ENCODE measurements at regions not wholly inside any gene's neighbourhood (a gene's known extent, or its start where the extent isn't known, plus 50 kb on each side); places are given as distances from the start of the nearest gene placed in this dataset.
"Not testable (repeated sequence)": the region's sequence is repeated elsewhere in the genome, so short reads cannot be mapped to it uniquely, and the experiment has no call there.

GRCh38 chr21:35437941-35438340 lies 388.8 kb upstream of the RUNX1 start:
- no TSS peak for BruUV-seq (replicated peaks)
- Histone ChIP-seq H3K36me3 (ENCODE audit: control insufficient read depth in 2 of 2, extremely low read depth in 1 of 2, insufficient read depth in 2 of 2, low read length in 2 of 2) (no peaks in the 10 kb centered on the region), H2AFZ (ENCODE audit: low read depth, low read length) (no peak overlapping the region), H3K9ac (replicated peaks; ENCODE audit: extremely low read depth, insufficient read depth, low read length) (no peak overlapping the region), H3K4me3 (replicated peaks in 1 of 3; ENCODE audit: insufficient read depth in 1 of 3, low read depth in 1 of 3, low read length in 3 of 3) (no peak overlapping the region), H3K79me2 (ENCODE audit: control insufficient read depth, insufficient read depth, low read length) (no peaks in the 10 kb centered on the region), H4K20me1 (replicated peaks; ENCODE audit: control insufficient read depth, extremely low read depth, insufficient read depth, low read length) (no peaks in the 10 kb centered on the region), H3K9me3 (replicated peaks; ENCODE audit: control insufficient read depth, insufficient read depth, low read length) (no peaks in the 10 kb centered on the region), H3K4me1 (ENCODE audit: control insufficient read depth, extremely low read depth, insufficient read depth, low read length) (no peaks in the 10 kb centered on the region), H3K9me1 (replicated peaks; ENCODE audit: control insufficient read depth, extremely low read depth, insufficient read depth, low read length) (no peaks in the 10 kb centered on the region), H3K27ac (ENCODE audit: insufficient read depth, low read depth, low read length) (no peak overlapping the region), H3K4me2 (ENCODE audit: insufficient read depth, low read length) (no peak overlapping the region), H3K27me3 (ENCODE audit: control insufficient read depth in 2 of 2, insufficient read depth in 2 of 2, low read length in 2 of 2) (peaks cover 18 to 44% of the 10 kb centered on the region in 2 experiments)
- DNase-seq (ENCODE audit: low read depth, low spot score) = no peak
- POLR2A ChIA-PET = no interaction called here
- TF ChIP-seq MAX (IDR thresholded peaks at IDR 0.05; ENCODE audit: insufficient read depth, insufficient read length) = no peak
- TF ChIP-seq JUN (IDR thresholded peaks at IDR 0.05; ENCODE audit: borderline replicate concordance, insufficient read depth, insufficient read length, low read depth) = no peak
- TF ChIP-seq POLR2A (IDR thresholded peaks at IDR 0.05; ENCODE audit: low read depth, low read length) = no peak
- no peak for TF ChIP-seq GATA2 (IDR thresholded peaks at IDR 0.05; ENCODE audit: insufficient read depth, insufficient read length, low read depth, low read length)
- no peak for TF ChIP-seq MYC (IDR thresholded peaks at IDR 0.05; ENCODE audit: low read depth, low read length)
- dilution Hi-C loops (cut with MboI; ENCODE audit: extremely low pct_ligation_motif_present, low sequenced_read_pairs) = no loop called here
- CTCF ChIA-PET = interaction anchor here (0.7 to 2.5 kb wide), 4 partner anchors 8 to 15 kb away, joined by 3 to 15 read pairs (median 7); no protein-coding TSS in a partner anchor
- FAIRE-seq = no peak
- intact Hi-C loops (cut with micrococcal nuclease) = no loop called here

GRCh38 chr21:35436899-35437298 lies 387.8 kb upstream of the RUNX1 start:
- FAIRE-seq = no peak
- H3K27ac ChIP-seq (ENCODE audit: insufficient read depth, low read depth, low read length) = no peak overlapping the region
- BruUV-seq (replicated peaks) = no TSS peak

GRCh38 chr21:35432601-35433000 lies 383.5 kb upstream of the RUNX1 start:
- H3K4me3 ChIP-seq (replicated peaks in 1 of 3; ENCODE audit: insufficient read depth in 1 of 3, low read depth in 1 of 3, low read length in 3 of 3); H3K27ac ChIP-seq (ENCODE audit: insufficient read depth, low read depth, low read length); FAIRE-seq; H4K20me1 ChIP-seq (replicated peaks; ENCODE audit: control insufficient read depth, extremely low read depth, insufficient read depth, low read length); CTCF ChIA-PET; H3K4me1 ChIP-seq (ENCODE audit: control insufficient read depth, extremely low read depth, insufficient read depth, low read length); intact Hi-C loops (cut with micrococcal nuclease); H2AFZ ChIP-seq (ENCODE audit: low read depth, low read length); H3K9ac ChIP-seq (replicated peaks; ENCODE audit: extremely low read depth, insufficient read depth, low read length); H3K9me3 ChIP-seq (replicated peaks; ENCODE audit: control insufficient read depth, insufficient read depth, low read length); H3K79me2 ChIP-seq (ENCODE audit: control insufficient read depth, insufficient read depth, low read length); BruUV-seq (replicated peaks); POLR2A ChIA-PET; H3K36me3 ChIP-seq (ENCODE audit: control insufficient read depth in 2 of 2, extremely low read depth in 1 of 2, insufficient read depth in 2 of 2, low read length in 2 of 2); dilution Hi-C loops (cut with MboI; ENCODE audit: extremely low pct_ligation_motif_present, low sequenced_read_pairs); DNase-seq (ENCODE audit: low read depth, low spot score); H3K4me2 ChIP-seq (ENCODE audit: insufficient read depth, low read length); H3K9me1 ChIP-seq (replicated peaks; ENCODE audit: control insufficient read depth, extremely low read depth, insufficient read depth, low read length): not testable (repeated sequence)
- H3K27me3 ChIP-seq (ENCODE audit: control insufficient read depth in 2 of 2, insufficient read depth in 2 of 2, low read length in 2 of 2) = peaks cover 12 to 37% of the 10 kb centered on the region in 2 experiments

More at GRCh38 chr21:35436899-35437298, 387.8 kb upstream of the RUNX1 start:
- no peaks in the 10 kb centered on the region for H3K9me3 ChIP-seq (replicated peaks; ENCODE audit: control insufficient read depth, insufficient read depth, low read length)
- dilution Hi-C loops (cut with MboI; ENCODE audit: extremely low pct_ligation_motif_present, low sequenced_read_pairs) (no loop called here), intact Hi-C loops (cut with micrococcal nuclease) (no loop called here)
- ChIA-PET POLR2A (no interaction called here), CTCF (interaction anchor here (0.7 to 2.5 kb wide), 4 partner anchors 9 to 349 kb away, joined by 3 to 15 read pairs (median 6); no protein-coding TSS in a partner anchor)
- TF ChIP-seq CTCF (IDR thresholded peaks at IDR 0.05; ENCODE audit: extremely low read depth in 1 of 2, insufficient read depth in 1 of 2, low read depth in 1 of 2, low read length in 2 of 2) (peak in 1 of 2 donors; percentile 1), JUN (IDR thresholded peaks at IDR 0.05; ENCODE audit: borderline replicate concordance, insufficient read depth, insufficient read length, low read depth) (no peak), FOS (IDR thresholded peaks at IDR 0.05; ENCODE audit: borderline replicate concordance, insufficient read depth, low read length) (no peak)
- H3K36me3 ChIP-seq (ENCODE audit: control insufficient read depth in 2 of 2, extremely low read depth in 1 of 2, insufficient read depth in 2 of 2, low read length in 2 of 2) = no peaks in the 10 kb centered on the region
- H3K27me3 ChIP-seq (ENCODE audit: control insufficient read depth in 2 of 2, insufficient read depth in 2 of 2, low read length in 2 of 2) = peaks cover 18 to 42% of the 10 kb centered on the region in 2 experiments
- no peak overlapping the region for H3K4me2 ChIP-seq (ENCODE audit: insufficient read depth, low read length)
- H3K79me2 ChIP-seq (ENCODE audit: control insufficient read depth, insufficient read depth, low read length) = no peaks in the 10 kb centered on the region
- no peaks in the 10 kb centered on the region for H3K4me1 ChIP-seq (ENCODE audit: control insufficient read depth, extremely low read depth, insufficient read depth, low read length)
- no peak overlapping the region for H3K4me3 ChIP-seq (replicated peaks in 1 of 3; ENCODE audit: insufficient read depth in 1 of 3, low read depth in 1 of 3, low read length in 3 of 3)
- no peak for DNase-seq (ENCODE audit: low read depth, low spot score)
- no peak overlapping the region for H2AFZ ChIP-seq (ENCODE audit: low read depth, low read length)
- no peak overlapping the region for H3K9ac ChIP-seq (replicated peaks; ENCODE audit: extremely low read depth, insufficient read depth, low read length)
- H3K9me1 ChIP-seq (replicated peaks; ENCODE audit: control insufficient read depth, extremely low read depth, insufficient read depth, low read length) = no peaks in the 10 kb centered on the region
- H4K20me1 ChIP-seq (replicated peaks; ENCODE audit: control insufficient read depth, extremely low read depth, insufficient read depth, low read length) = no peaks in the 10 kb centered on the region

Data from endothelial cell of umbilical vein (primary cell).